Right renal pelvis (tissue), 4 donors: ENCODE measurements at regions not wholly inside any gene's neighbourhood (a gene's known extent, or its start where the extent isn't known, plus 50 kb on each side); places are given as distances from the start of the nearest gene placed in this dataset.

ENCODE experiments used
- DNase-seq, 4 donors: peaks; one replicate each; pipeline ENCODE4 v3.0.0-alpha.2; 2013; ENCODE audit warnings: low read depth in 4 of 4, low spot score in 3 of 4, missing footprints in 1 of 4

GRCh38 chr2:42865884-42866881 is 73.8 kb upstream of the HAAO start:
- no peak for DNase-seq

GRCh38 chr2:42864641-42865280 is 72.4 kb upstream of the HAAO start:
- no peak for DNase-seq

- no peak for DNase-seq
These were observed 71.8 kb upstream of the HAAO start for GRCh38 chr2:42864222-42864621.

- no peak for DNase-seq
These were observed 71.4 kb upstream of the HAAO start for GRCh38 chr2:42863751-42864150.

- DNase-seq = no peak
These were observed 70.9 kb upstream of the HAAO start for GRCh38 chr2:42863320-42863719.

- DNase-seq = no peak
These were observed 70.3 kb upstream of the HAAO start for GRCh38 chr2:42862669-42863185.

- no peak for DNase-seq
These were observed 68.9 kb upstream of the HAAO start for GRCh38 chr2:42861321-42861720.

- no peak for DNase-seq
These were observed 68.1 kb upstream of the HAAO start for GRCh38 chr2:42860319-42861094.

GRCh38 chr2:42859791-42860190 is 67.4 kb upstream of the HAAO start:
- no peak for DNase-seq

GRCh38 chr2:42859006-42859552 is 66.7 kb upstream of the HAAO start:
- DNase-seq = peak; percentile 71 to 89 (median 80)

GRCh38 chr2:42858140-42859005 is 66.0 kb upstream of the HAAO start:
- no peak for DNase-seq

GRCh38 chr2:42856891-42857632 is 64.7 kb upstream of the HAAO start:
- DNase-seq = no peak

- no peak for DNase-seq
These were observed 63.9 kb upstream of the HAAO start for GRCh38 chr2:42856106-42856860.

GRCh38 chr2:42855221-42855970 is 63.0 kb upstream of the HAAO start:
- no peak for DNase-seq

GRCh38 chr2:42854207-42854818 is 61.9 kb upstream of the HAAO start:
- DNase-seq = no peak

- DNase-seq = no peak
These were observed 61.3 kb upstream of the HAAO start for GRCh38 chr2:42853549-42854206.

GRCh38 chr2:42852798-42853197 is 60.4 kb upstream of the HAAO start:
- no peak for DNase-seq
